ENCODE measurements at regions not wholly inside any gene's neighbourhood (a gene's known extent, or its start where the extent isn't known, plus 50 kb on each side); places are given as distances from the start of the nearest gene placed in this dataset.

DNA sequence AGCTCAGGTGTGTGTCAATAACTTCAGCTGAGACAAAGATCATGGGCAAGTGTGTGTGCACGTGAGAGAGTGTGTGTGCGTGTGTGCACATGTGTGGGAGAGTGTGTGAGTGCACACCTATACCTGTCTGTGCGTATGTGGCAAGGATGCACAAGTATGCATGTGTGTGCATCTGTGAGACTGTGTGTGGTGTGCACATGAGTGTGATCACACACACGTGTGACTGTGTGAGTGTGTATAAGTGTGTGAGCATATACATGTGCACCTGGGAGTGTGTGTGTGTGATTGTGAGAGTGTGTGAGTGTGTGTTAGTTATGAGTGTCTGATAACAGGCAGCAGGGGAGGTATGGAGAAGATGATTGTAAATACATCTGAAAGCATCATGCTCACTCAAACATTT lies 657.3 kb upstream of the PFKP start:
- no peaks in the 10 kb centered on the region for H3K27me3 ChIP-seq
- H3K9me3 ChIP-seq, result no peaks in the 10 kb centered on the region
- intact Hi-C loops (cut with DNase I; ENCODE audit: low total_unique reads), result no loop called here
- H3K4me1 ChIP-seq, result no peaks in the 10 kb centered on the region
- no peaks in the 10 kb centered on the region for H3K36me3 ChIP-seq (ENCODE audit: low read depth, missing control alignments)
- TF ChIP-seq, protein P1, sequence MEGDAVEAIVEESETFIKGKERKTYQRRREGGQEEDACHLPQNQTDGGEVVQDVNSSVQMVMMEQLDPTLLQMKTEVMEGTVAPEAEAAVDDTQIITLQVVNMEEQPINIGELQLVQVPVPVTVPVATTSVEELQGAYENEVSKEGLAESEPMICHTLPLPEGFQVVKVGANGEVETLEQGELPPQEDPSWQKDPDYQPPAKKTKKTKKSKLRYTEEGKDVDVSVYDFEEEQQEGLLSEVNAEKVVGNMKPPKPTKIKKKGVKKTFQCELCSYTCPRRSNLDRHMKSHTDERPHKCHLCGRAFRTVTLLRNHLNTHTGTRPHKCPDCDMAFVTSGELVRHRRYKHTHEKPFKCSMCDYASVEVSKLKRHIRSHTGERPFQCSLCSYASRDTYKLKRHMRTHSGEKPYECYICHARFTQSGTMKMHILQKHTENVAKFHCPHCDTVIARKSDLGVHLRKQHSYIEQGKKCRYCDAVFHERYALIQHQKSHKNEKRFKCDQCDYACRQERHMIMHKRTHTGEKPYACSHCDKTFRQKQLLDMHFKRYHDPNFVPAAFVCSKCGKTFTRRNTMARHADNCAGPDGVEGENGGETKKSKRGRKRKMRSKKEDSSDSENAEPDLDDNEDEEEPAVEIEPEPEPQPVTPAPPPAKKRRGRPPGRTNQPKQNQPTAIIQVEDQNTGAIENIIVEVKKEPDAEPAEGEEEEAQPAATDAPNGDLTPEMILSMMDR (IDR thresholded peaks at IDR 0.05), result no peak
- TF ChIP-seq POLR2A (IDR thresholded peaks at IDR 0.05), result no peak
- WGBS, 2 donors, result 66 to 78% methylated on average over 4 of the region's 4 CpGs
- no peak overlapping the region for H3K4me3 ChIP-seq
- DNase-seq, result no peak
- no peak overlapping the region for H3K27ac ChIP-seq

DNA sequence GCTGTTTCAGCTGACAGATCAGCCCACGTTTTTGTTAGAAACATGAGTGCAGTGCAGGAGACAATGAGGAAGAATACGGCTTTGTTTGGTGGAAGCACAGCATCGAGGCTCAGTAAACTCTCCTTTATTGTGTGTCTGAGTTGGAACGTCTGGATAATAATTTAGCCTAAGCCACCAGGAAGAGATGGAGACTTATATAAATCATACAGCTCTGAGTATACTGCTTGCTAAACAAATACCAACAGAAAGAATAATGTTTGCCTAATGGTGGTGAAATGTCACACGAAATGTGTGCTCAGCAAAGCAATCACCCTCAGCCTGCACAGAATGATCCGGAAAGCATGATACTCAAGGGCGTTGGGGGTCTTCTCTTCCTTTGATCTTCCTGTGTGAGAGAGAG lies 664.1 kb upstream of the ADARB2 start:
- H3K4me3 ChIP-seq, result no peak overlapping the region
- TF ChIP-seq, protein P1 (IDR thresholded peaks at IDR 0.05), result no peak
- no peak for TF ChIP-seq POLR2A (IDR thresholded peaks at IDR 0.05)
- intact Hi-C loops (cut with DNase I; ENCODE audit: low total_unique reads), result no loop called here
- H3K4me1 ChIP-seq, result no peaks in the 10 kb centered on the region
- H3K36me3 ChIP-seq (ENCODE audit: low read depth, missing control alignments), result no peaks in the 10 kb centered on the region
- DNase-seq, result no peak
- H3K9me3 ChIP-seq, result no peaks in the 10 kb centered on the region
- no peak overlapping the region for H3K27ac ChIP-seq
- 68 to 75% methylated on average over 7 of the region's 7 CpGs for WGBS, 2 donors
- H3K27me3 ChIP-seq, result no peaks in the 10 kb centered on the region

DNA sequence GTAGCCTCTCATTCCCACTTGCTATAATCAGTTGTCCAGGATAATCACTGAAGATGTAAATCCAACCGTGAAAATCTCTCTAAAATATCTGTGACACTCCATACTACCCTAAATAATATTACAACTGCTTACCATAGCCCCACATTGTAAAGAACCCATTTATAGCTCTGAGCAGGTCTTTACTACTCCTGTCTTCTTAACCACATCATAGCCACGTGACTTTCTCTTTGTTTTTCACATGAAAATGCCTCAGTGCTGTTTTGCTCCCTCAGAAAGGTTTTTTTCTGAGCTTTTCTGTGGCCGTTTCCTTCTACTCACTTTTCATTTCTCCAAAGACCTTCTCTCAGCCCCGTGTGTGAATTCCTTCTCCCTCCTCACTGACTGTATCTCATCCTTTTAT lies 662.2 kb upstream of the ADARB2 start:
- Histone ChIP-seq H3K9me3 (no peaks in the 10 kb centered on the region), H3K27me3 (no peaks in the 10 kb centered on the region), H3K4me3 (no peak overlapping the region), H3K36me3 (ENCODE audit: low read depth, missing control alignments) (no peaks in the 10 kb centered on the region), H3K27ac (no peak overlapping the region), H3K4me1 (no peaks in the 10 kb centered on the region)
- no peak for DNase-seq
- intact Hi-C loops (cut with DNase I; ENCODE audit: low total_unique reads), result no loop called here
- 79 to 88% methylated on average over 4 of the region's 4 CpGs for WGBS, 2 donors
- TF ChIP-seq POLR2A (IDR thresholded peaks at IDR 0.05), result no peak
- TF ChIP-seq, protein P1 (IDR thresholded peaks at IDR 0.05), result no peak

DNA sequence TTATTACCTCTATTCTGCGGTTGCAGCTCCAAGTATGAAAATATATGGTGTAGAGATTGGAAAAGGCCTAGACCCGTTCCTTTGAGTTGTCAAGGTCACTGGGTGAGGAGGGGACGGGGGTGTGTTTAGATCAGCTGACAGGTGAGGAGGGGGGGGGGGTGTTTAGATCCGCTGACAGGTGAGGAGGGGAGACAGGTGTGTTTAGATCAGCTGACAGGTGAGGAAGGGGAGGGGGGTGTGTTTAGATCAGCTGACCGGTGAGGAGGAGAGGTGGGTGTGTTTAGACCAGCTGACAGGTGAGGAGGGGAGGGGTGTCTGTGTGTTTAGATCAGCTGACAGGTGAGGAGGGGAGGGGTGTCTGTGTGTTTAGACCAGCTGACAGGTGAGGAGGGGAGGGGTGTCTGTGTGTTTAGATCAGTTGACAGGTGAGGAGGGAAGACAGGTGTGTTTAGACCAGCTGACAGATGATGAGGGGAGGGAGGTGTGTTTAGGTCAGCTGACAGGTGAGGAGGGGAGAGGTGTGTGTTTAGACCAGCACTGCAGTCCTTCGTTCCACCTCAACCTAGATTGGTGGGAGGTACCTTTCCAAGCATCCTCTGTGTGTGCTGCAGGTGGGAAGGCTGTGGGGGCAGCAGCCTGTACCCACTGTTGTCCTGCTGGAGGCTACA lies 655.0 kb upstream of the ADARB2 start:
- TF ChIP-seq, protein P1 (IDR thresholded peaks at IDR 0.05), result no peak
- TF ChIP-seq POLR2A (IDR thresholded peaks at IDR 0.05), result no peak
- no peak for DNase-seq
- H3K4me1 ChIP-seq, result no peaks in the 10 kb centered on the region
- intact Hi-C loops (cut with DNase I; ENCODE audit: low total_unique reads), result no loop called here
- H3K36me3 ChIP-seq (ENCODE audit: low read depth, missing control alignments), result no peaks in the 10 kb centered on the region
- H3K27me3 ChIP-seq, result no peaks in the 10 kb centered on the region
- no peaks in the 10 kb centered on the region for H3K9me3 ChIP-seq
- H3K27ac ChIP-seq, result no peak overlapping the region
- WGBS, 2 donors, result 48 to 57% methylated on average over 5 to 6 of the region's 6 CpGs
- H3K4me3 ChIP-seq, result no peak overlapping the region

DNA sequence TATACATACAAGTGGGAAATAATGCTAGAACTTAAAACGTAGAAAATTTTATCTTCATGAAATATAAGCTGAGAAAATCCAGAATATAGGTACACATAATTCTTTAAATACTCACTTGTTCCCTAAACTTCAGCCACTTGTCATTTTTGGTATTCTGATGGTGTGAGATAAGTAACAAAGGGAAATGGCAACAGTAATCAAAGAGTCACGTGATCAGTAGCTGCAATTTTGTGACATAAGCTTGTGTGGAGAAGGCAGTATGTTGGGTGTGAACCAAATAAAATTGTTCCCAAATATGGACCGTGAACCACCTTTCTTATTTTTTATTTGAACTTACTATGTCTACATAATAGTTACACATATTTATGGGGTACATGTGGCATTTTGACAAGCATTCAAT lies 650.3 kb upstream of the ADARB2 start:
- no peak overlapping the region for H3K27ac ChIP-seq
- H3K4me3 ChIP-seq, result no peak overlapping the region
- no peak for DNase-seq
- WGBS, 2 donors, result 69 to 70% methylated on average over 3 of the region's 3 CpGs
- H3K27me3 ChIP-seq, result no peaks in the 10 kb centered on the region
- no peaks in the 10 kb centered on the region for H3K36me3 ChIP-seq (ENCODE audit: low read depth, missing control alignments)
- TF ChIP-seq, protein P1 (IDR thresholded peaks at IDR 0.05), result no peak
- TF ChIP-seq POLR2A (IDR thresholded peaks at IDR 0.05), result no peak
- H3K4me1 ChIP-seq, result no peaks in the 10 kb centered on the region
- intact Hi-C loops (cut with DNase I; ENCODE audit: low total_unique reads), result no loop called here
- no peaks in the 10 kb centered on the region for H3K9me3 ChIP-seq
